CD4-positive, alpha-beta T cell (primary cell): ENCODE measurements at regions not wholly inside any gene's neighbourhood (a gene's known extent, or its start where the extent isn't known, plus 50 kb on each side); places are given as distances from the start of the nearest gene placed in this dataset.

ENCODE experiments used
- ATAC-seq: fragments of 200-7000 bp; cut with Tn5 transposase; one replicate; pipeline ENCODE4 v1.10.0; 2022; ENCODE audit warnings: mild to moderate bottlenecking; ENCODE audit not compliant: poor library complexity
- CTCF ChIA-PET: fragments of 350-600 bp; sonication (Branson Sonifier 250); formaldehyde crosslinking; loops from one replicate; lab custom pipeline; 2021; ENCODE audit warnings: antibody characterized with exemption, inconsistent platforms; lab: Charles Lee
- POLR2A ChIA-PET: fragments of 350-600 bp; sonication (Branson Sonifier 250); formaldehyde crosslinking; loops from one replicate; lab custom pipeline; 2021; ENCODE audit warnings: antibody characterized with exemption, inconsistent platforms; lab: Charles Lee
- DNase-seq, 14 experiments: peaks; one replicate each; pipeline ENCODE4 v3.0.0-alpha.2; 2013 to 2020; ENCODE audit warnings: mixed read lengths in 2 of 14
- H3K27ac ChIP-seq, 2 donors: one replicate each; pipeline versions ENCODE4 v1.5.1 to v1.7.0; 2013; ENCODE audit warnings: low read length in 2 of 2, low read depth in 1 of 2, mild to moderate bottlenecking in 1 of 2
- H3K27me3 ChIP-seq, 2 experiments: 1 replicate in 1 of 2; 2 replicates in 1 of 2; pipeline versions ENCODE4 v1.6.1 to v1.7.0; 2013; ENCODE audit warnings: low read length in 2 of 2, control low read depth in 1 of 2, mild to moderate bottlenecking in 1 of 2, moderate library complexity in 1 of 2; ENCODE audit not compliant: insufficient read depth in 2 of 2, control insufficient read depth in 1 of 2
- H3K36me3 ChIP-seq: one replicate; pipeline ENCODE4 v1.6.1; 2013; ENCODE audit warnings: low read length, control low read depth; ENCODE audit not compliant: insufficient read depth
- H3K4me1 ChIP-seq: one replicate; pipeline ENCODE4 v1.6.1; 2013; ENCODE audit warnings: low read length, control low read depth; ENCODE audit not compliant: insufficient read depth
- H3K4me3 ChIP-seq: one replicate; pipeline ENCODE4 v1.5.1; 2013; ENCODE audit warnings: mild to moderate bottlenecking, low read length, moderate library complexity
- H3K9me3 ChIP-seq, 2 experiments: 1 replicate in 1 of 2; 2 replicates in 1 of 2; pipeline versions ENCODE4 v1.6.1 to v1.7.0; 2013; ENCODE audit warnings: low read length in 2 of 2, mild to moderate bottlenecking in 2 of 2, control low read depth in 1 of 2, moderate library complexity in 1 of 2; ENCODE audit not compliant: control insufficient read depth in 1 of 2, insufficient read depth in 1 of 2
- H3K27ac Mint-ChIP-seq: one replicate; pipeline ENCODE4 v1.8.0; 2020; ENCODE audit warnings: mixed read lengths
- H3K27me3 Mint-ChIP-seq: one replicate; pipeline ENCODE4 v1.8.0; 2021; ENCODE audit warnings: mixed read lengths
- H3K36me3 Mint-ChIP-seq: one replicate; pipeline ENCODE4 v1.8.0; 2021; ENCODE audit warnings: low read depth, mixed read lengths
- H3K4me1 Mint-ChIP-seq: one replicate; pipeline ENCODE4 v1.8.0; 2021; ENCODE audit warnings: low read depth, mixed read lengths
- H3K4me3 Mint-ChIP-seq: one replicate; pipeline ENCODE4 v1.8.0; 2020; ENCODE audit warnings: mild to moderate bottlenecking, mixed read lengths
- H3K9me3 Mint-ChIP-seq: one replicate; pipeline ENCODE4 v1.8.0; 2020; ENCODE audit warnings: mixed read lengths
- CTCF ChIP-seq: fragments of 200-600 bp; IDR thresholded peaks from one replicate; pipeline ENCODE4 v1.8.0; 2022; ENCODE audit warnings: antibody characterized with exemption, mild to moderate bottlenecking
- intact Hi-C, 2 experiments: fragments of 100-400 bp; cut with DNase I in 1 of 2; cut with micrococcal nuclease in 1 of 2; formaldehyde crosslinking; loops; one replicate each; pipeline versions ENCODE4 v1.15.1 to v1.9.0; 2023 to 2025; cut with DNase I, micrococcal nuclease

- peaks cover 0 to 5% of the 10 kb centered on the region in 2 experiments for H3K9me3 ChIP-seq
- no peak for DNase-seq
- no peak overlapping the region for H3K27ac ChIP-seq
- no peaks in the 10 kb centered on the region for H3K4me1 ChIP-seq
- H3K4me3 ChIP-seq, result no peak overlapping the region
- ChIA-PET CTCF (no interaction called here), POLR2A (no interaction called here)
- intact Hi-C loops, result no loop called here
- H3K27me3 ChIP-seq, result no peaks in the 10 kb centered on the region
- H3K4me1 Mint-ChIP-seq, result no peaks in the 10 kb centered on the region
- no peaks in the 10 kb centered on the region for H3K36me3 Mint-ChIP-seq
- H3K9me3 Mint-ChIP-seq, result no peaks in the 10 kb centered on the region
- peaks cover 5% of the 10 kb centered on the region for H3K27me3 Mint-ChIP-seq
- no peak for TF ChIP-seq CTCF
- no peak overlapping the region for H3K4me3 Mint-ChIP-seq
- H3K27ac Mint-ChIP-seq, result no peak overlapping the region
- no peaks in the 10 kb centered on the region for H3K36me3 ChIP-seq
- no peak for ATAC-seq
Measured at GRCh38 chr12:93039930-93040329, 110.8 kb upstream of the EEA1 start.

GRCh38 chr12:93040367-93040766, 111.3 kb upstream of the EEA1 start:
- no peaks in the 10 kb centered on the region for H3K4me1 Mint-ChIP-seq
- no peak for DNase-seq
- POLR2A ChIA-PET, result no interaction called here
- no peaks in the 10 kb centered on the region for H3K9me3 Mint-ChIP-seq
- Histone ChIP-seq H3K4me1 (no peaks in the 10 kb centered on the region), H3K36me3 (no peaks in the 10 kb centered on the region), H3K4me3 (no peak overlapping the region), H3K27me3 (no peaks in the 10 kb centered on the region), H3K9me3 (peaks cover 0 to 5% of the 10 kb centered on the region in 2 experiments), H3K27ac (no peak overlapping the region)
- no peak for ATAC-seq
- TF ChIP-seq CTCF, result no peak
- peaks cover 5% of the 10 kb centered on the region for H3K27me3 Mint-ChIP-seq
- CTCF ChIA-PET, result no interaction called here
- H3K36me3 Mint-ChIP-seq, result no peaks in the 10 kb centered on the region
- intact Hi-C loops, result no loop called here
- H3K4me3 Mint-ChIP-seq, result no peak overlapping the region
- H3K27ac Mint-ChIP-seq, result no peak overlapping the region

- Mint-ChIP-seq H3K4me1 (no peaks in the 10 kb centered on the region), H3K9me3 (no peaks in the 10 kb centered on the region), H3K27ac (no peak overlapping the region), H3K4me3 (no peak overlapping the region), H3K36me3 (no peaks in the 10 kb centered on the region), H3K27me3 (no peaks in the 10 kb centered on the region)
- Histone ChIP-seq H3K27me3 (no peaks in the 10 kb centered on the region), H3K27ac (no peak overlapping the region), H3K36me3 (no peaks in the 10 kb centered on the region), H3K9me3 (peaks cover 0 to 5% of the 10 kb centered on the region in 2 experiments), H3K4me1 (no peaks in the 10 kb centered on the region), H3K4me3 (no peak overlapping the region)
- POLR2A ChIA-PET, result interaction anchor here (0.6 kb wide), 1 partner anchor 426 kb away, joined by 4 read pairs; the partner anchor contains the start of gene MRPL42
- TF ChIP-seq CTCF, result no peak
- intact Hi-C loops, result no loop called here
- ATAC-seq (no peak), DNase-seq (no peak)
- CTCF ChIA-PET, result no interaction called here
Measured at GRCh38 chr12:93041416-93041815, 112.3 kb upstream of the EEA1 start.
